Gastrocnemius medialis (tissue), 4 donors: ENCODE measurements at regions not wholly inside any gene's neighbourhood (a gene's known extent, or its start where the extent isn't known, plus 50 kb on each side); places are given as distances from the start of the nearest gene placed in this dataset.

Source experiments
- POLR2A ChIP-seq, 2 donors: fragments of 450-650 bp; IDR thresholded peaks; one replicate each; pipeline ENCODE4 v1.6.1; 2017; ENCODE audit warnings: antibody characterized with exemption in 2 of 2, mild to moderate bottlenecking in 2 of 2, moderate library complexity in 2 of 2
- TF ChIP-seq, protein P1 (sequence below), 5 experiments: fragments of 450-650 bp in 3 of 5; fragments of 200-600 bp in 2 of 5; sonication (generic) in 2 of 5; IDR thresholded peaks in 4 of 5; conservative IDR thresholded peaks in 1 of 5; 1 replicate in 4 of 5; 2 replicates in 1 of 5; pipeline ENCODE4 v1.5.1; 2016 to 2019; ENCODE audit warnings: antibody characterized with exemption in 5 of 5, mild to moderate bottlenecking in 3 of 5, moderate library complexity in 3 of 5

DNA sequence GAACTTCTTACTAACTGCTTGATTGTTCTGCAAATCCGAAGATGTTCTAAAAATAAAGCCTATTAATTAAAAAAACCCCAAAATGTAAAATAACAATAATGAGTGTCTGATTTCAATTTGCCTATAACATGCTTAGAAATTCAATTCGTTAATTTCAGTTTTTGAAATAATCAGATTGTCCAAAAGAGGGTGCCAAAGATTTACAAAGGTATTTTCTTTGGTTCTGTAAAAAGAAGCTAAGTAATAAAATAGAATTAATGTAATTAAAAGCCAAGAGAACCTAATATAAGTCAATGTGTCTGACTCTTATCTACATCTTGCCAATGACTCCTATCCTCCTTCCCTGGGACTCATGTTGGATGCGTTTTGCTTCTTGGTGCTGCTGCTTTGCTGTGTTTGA, 75.0 kb upstream of the CPHXL start:
- no peak for TF ChIP-seq POLR2A (IDR thresholded peaks at IDR 0.05)
- TF ChIP-seq, protein P1, sequence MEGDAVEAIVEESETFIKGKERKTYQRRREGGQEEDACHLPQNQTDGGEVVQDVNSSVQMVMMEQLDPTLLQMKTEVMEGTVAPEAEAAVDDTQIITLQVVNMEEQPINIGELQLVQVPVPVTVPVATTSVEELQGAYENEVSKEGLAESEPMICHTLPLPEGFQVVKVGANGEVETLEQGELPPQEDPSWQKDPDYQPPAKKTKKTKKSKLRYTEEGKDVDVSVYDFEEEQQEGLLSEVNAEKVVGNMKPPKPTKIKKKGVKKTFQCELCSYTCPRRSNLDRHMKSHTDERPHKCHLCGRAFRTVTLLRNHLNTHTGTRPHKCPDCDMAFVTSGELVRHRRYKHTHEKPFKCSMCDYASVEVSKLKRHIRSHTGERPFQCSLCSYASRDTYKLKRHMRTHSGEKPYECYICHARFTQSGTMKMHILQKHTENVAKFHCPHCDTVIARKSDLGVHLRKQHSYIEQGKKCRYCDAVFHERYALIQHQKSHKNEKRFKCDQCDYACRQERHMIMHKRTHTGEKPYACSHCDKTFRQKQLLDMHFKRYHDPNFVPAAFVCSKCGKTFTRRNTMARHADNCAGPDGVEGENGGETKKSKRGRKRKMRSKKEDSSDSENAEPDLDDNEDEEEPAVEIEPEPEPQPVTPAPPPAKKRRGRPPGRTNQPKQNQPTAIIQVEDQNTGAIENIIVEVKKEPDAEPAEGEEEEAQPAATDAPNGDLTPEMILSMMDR (IDR thresholded peaks at IDR 0.05 in 4 of 5, conservative IDR thresholded peaks at IDR 0.05 in 1 of 5): no peak
